ENCODE measurements at regions not wholly inside any gene's neighbourhood (a gene's known extent, or its start where the extent isn't known, plus 50 kb on each side); places are given as distances from the start of the nearest gene placed in this dataset.

- no peak overlapping the region for H3K4me2 ChIP-seq (ENCODE audit: low read length, poor library complexity, severe bottlenecking)
- peaks cover 10% of the 10 kb centered on the region for H3K9me3 ChIP-seq (ENCODE audit: control insufficient read depth, low read length)
- H3K4me3 ChIP-seq (ENCODE audit: insufficient read depth in 1 of 2, low read depth in 1 of 2, low read length in 2 of 2), result no peak overlapping the region
- no peak overlapping the region for H3K27ac ChIP-seq (ENCODE audit: low read length, poor library complexity, severe bottlenecking)
- H2BK12ac ChIP-seq (ENCODE audit: low read length in 2 of 2), result no peak overlapping the region
- H3K23ac ChIP-seq (ENCODE audit: low read length in 2 of 2), result no peak overlapping the region
- no peak overlapping the region for H2AFZ ChIP-seq (ENCODE audit: low read depth, low read length)
- H2BK120ac ChIP-seq (ENCODE audit: low read depth, low read length), result no peak overlapping the region
- H3K36me3 ChIP-seq (ENCODE audit: control insufficient read depth in 1 of 2, insufficient read depth in 2 of 2, low read depth in 1 of 2, low read length in 2 of 2), result no peaks in the 10 kb centered on the region
- peaks cover 2% of the 10 kb centered on the region for H3K4me1 ChIP-seq (ENCODE audit: control insufficient read depth, insufficient read depth, low read depth, low read length)
- no peak overlapping the region for H3K18ac ChIP-seq (ENCODE audit: low read depth in 1 of 2, low read length in 2 of 2)
- H2BK5ac ChIP-seq (ENCODE audit: low read depth, low read length, poor library complexity, severe bottlenecking), result no peak overlapping the region
- H3K79me1 ChIP-seq (replicated peaks; ENCODE audit: low read length, poor library complexity, severe bottlenecking), result no peaks in the 10 kb centered on the region
- no peak overlapping the region for H4K91ac ChIP-seq (ENCODE audit: low read length)
- no peak overlapping the region for H2AK5ac ChIP-seq (ENCODE audit: low read length, severe bottlenecking)
- no peak overlapping the region for H3K4ac ChIP-seq (ENCODE audit: low read depth in 1 of 2, low read length in 2 of 2)
- H4K8ac ChIP-seq (ENCODE audit: low read length), result no peak overlapping the region
- DNase-seq, result no peak
- WGBS, result 62% methylated on average over 6 of the region's 6 CpGs
- no peak overlapping the region for H3K14ac ChIP-seq (ENCODE audit: low read length in 2 of 2)
- no peak overlapping the region for H3K9ac ChIP-seq (ENCODE audit: low read length)
- H2BK15ac ChIP-seq (ENCODE audit: low read depth, poor library complexity, severe bottlenecking), result no peak overlapping the region
- H3K27me3 ChIP-seq (ENCODE audit: control insufficient read depth in 1 of 2, insufficient read depth in 1 of 2, low read length in 2 of 2), result peaks cover 57 to 92% of the 10 kb centered on the region in 2 experiments
These were observed 69.6 kb downstream of the UBIAD1 start for GRCh38 chr1:11342621-11343032.

- Histone ChIP-seq H3K23ac (ENCODE audit: low read length in 2 of 2) (no peak overlapping the region), H3K27ac (ENCODE audit: low read length, poor library complexity, severe bottlenecking) (no peak overlapping the region), H3K79me1 (replicated peaks; ENCODE audit: low read length, poor library complexity, severe bottlenecking) (no peaks in the 10 kb centered on the region), H3K36me3 (ENCODE audit: control insufficient read depth in 1 of 2, insufficient read depth in 2 of 2, low read depth in 1 of 2, low read length in 2 of 2) (no peaks in the 10 kb centered on the region), H3K9ac (ENCODE audit: low read length) (no peak overlapping the region), H3K4ac (ENCODE audit: low read depth in 1 of 2, low read length in 2 of 2) (no peak overlapping the region), H3K18ac (ENCODE audit: low read depth in 1 of 2, low read length in 2 of 2) (no peak overlapping the region), H2AK5ac (ENCODE audit: low read length, severe bottlenecking) (no peak overlapping the region), H2BK5ac (ENCODE audit: low read depth, low read length, poor library complexity, severe bottlenecking) (no peak overlapping the region), H2BK120ac (ENCODE audit: low read depth, low read length) (no peak overlapping the region), H2BK12ac (ENCODE audit: low read length in 2 of 2) (no peak overlapping the region), H3K4me3 (ENCODE audit: insufficient read depth in 1 of 2, low read depth in 1 of 2, low read length in 2 of 2) (no peak overlapping the region), H2AFZ (ENCODE audit: low read depth, low read length) (no peak overlapping the region), H3K4me1 (ENCODE audit: control insufficient read depth, insufficient read depth, low read depth, low read length) (no peaks in the 10 kb centered on the region), H3K27me3 (ENCODE audit: control insufficient read depth in 1 of 2, insufficient read depth in 1 of 2, low read length in 2 of 2) (peaks cover 36 to 72% of the 10 kb centered on the region in 2 experiments), H3K4me2 (ENCODE audit: low read length, poor library complexity, severe bottlenecking) (no peak overlapping the region), H3K9me3 (ENCODE audit: control insufficient read depth, low read length) (peaks cover 37% of the 10 kb centered on the region), H2BK15ac (ENCODE audit: low read depth, poor library complexity, severe bottlenecking) (no peak overlapping the region), H4K8ac (ENCODE audit: low read length) (no peak overlapping the region), H4K91ac (ENCODE audit: low read length) (no peak overlapping the region), H3K14ac (ENCODE audit: low read length in 2 of 2) (no peak overlapping the region)
- WGBS, result 81% methylated on average over 18 of the region's 19 CpGs
- DNase-seq, result no peak
These were observed 73.1 kb downstream of the UBIAD1 start for GRCh38 chr1:11345971-11346715.

GRCh38 chr1:11350265-11350664, 77.3 kb downstream of the UBIAD1 start:
- no peak overlapping the region for H3K18ac ChIP-seq (ENCODE audit: low read depth in 1 of 2, low read length in 2 of 2)
- no peak overlapping the region for H3K27ac ChIP-seq (ENCODE audit: low read length, poor library complexity, severe bottlenecking)
- WGBS, result 70% methylated on average over 13 of the region's 14 CpGs
- H3K4me3 ChIP-seq (ENCODE audit: insufficient read depth in 1 of 2, low read depth in 1 of 2, low read length in 2 of 2), result no peak overlapping the region
- H3K79me1 ChIP-seq (replicated peaks; ENCODE audit: low read length, poor library complexity, severe bottlenecking), result no peaks in the 10 kb centered on the region
- H3K4ac ChIP-seq (ENCODE audit: low read depth in 1 of 2, low read length in 2 of 2), result no peak overlapping the region
- H4K91ac ChIP-seq (ENCODE audit: low read length), result no peak overlapping the region
- no peak overlapping the region for H3K9ac ChIP-seq (ENCODE audit: low read length)
- H3K14ac ChIP-seq (ENCODE audit: low read length in 2 of 2), result no peak overlapping the region
- H3K9me3 ChIP-seq (ENCODE audit: control insufficient read depth, low read length), result peaks cover 55% of the 10 kb centered on the region
- H3K4me2 ChIP-seq (ENCODE audit: low read length, poor library complexity, severe bottlenecking), result no peak overlapping the region
- no peak for DNase-seq
- peaks cover 14 to 47% of the 10 kb centered on the region in 2 experiments for H3K27me3 ChIP-seq (ENCODE audit: control insufficient read depth in 1 of 2, insufficient read depth in 1 of 2, low read length in 2 of 2)
- no peak overlapping the region for H2BK15ac ChIP-seq (ENCODE audit: low read depth, poor library complexity, severe bottlenecking)
- no peak overlapping the region for H2BK120ac ChIP-seq (ENCODE audit: low read depth, low read length)
- H2BK12ac ChIP-seq (ENCODE audit: low read length in 2 of 2), result no peak overlapping the region
- H2AK5ac ChIP-seq (ENCODE audit: low read length, severe bottlenecking), result no peak overlapping the region
- H3K23ac ChIP-seq (ENCODE audit: low read length in 2 of 2), result no peak overlapping the region
- H2AFZ ChIP-seq (ENCODE audit: low read depth, low read length), result no peak overlapping the region
- H2BK5ac ChIP-seq (ENCODE audit: low read depth, low read length, poor library complexity, severe bottlenecking), result no peak overlapping the region
- H3K4me1 ChIP-seq (ENCODE audit: control insufficient read depth, insufficient read depth, low read depth, low read length), result no peaks in the 10 kb centered on the region
- H3K36me3 ChIP-seq (ENCODE audit: control insufficient read depth in 1 of 2, insufficient read depth in 2 of 2, low read depth in 1 of 2, low read length in 2 of 2), result no peaks in the 10 kb centered on the region
- no peak overlapping the region for H4K8ac ChIP-seq (ENCODE audit: low read length)

GRCh38 chr1:11352058-11352715, 79.2 kb downstream of the UBIAD1 start:
- H3K27me3 ChIP-seq (ENCODE audit: control insufficient read depth in 1 of 2, insufficient read depth in 1 of 2, low read length in 2 of 2), result peaks cover 17 to 45% of the 10 kb centered on the region in 2 experiments
- H2AK5ac ChIP-seq (ENCODE audit: low read length, severe bottlenecking), result no peak overlapping the region
- H3K18ac ChIP-seq (ENCODE audit: low read depth in 1 of 2, low read length in 2 of 2), result no peak overlapping the region
- H3K4ac ChIP-seq (ENCODE audit: low read depth in 1 of 2, low read length in 2 of 2), result no peak overlapping the region
- H3K9ac ChIP-seq (ENCODE audit: low read length), result no peak overlapping the region
- no peak for DNase-seq
- H2BK120ac ChIP-seq (ENCODE audit: low read depth, low read length), result no peak overlapping the region
- H4K8ac ChIP-seq (ENCODE audit: low read length), result no peak overlapping the region
- no peak overlapping the region for H4K91ac ChIP-seq (ENCODE audit: low read length)
- peaks cover 49% of the 10 kb centered on the region for H3K9me3 ChIP-seq (ENCODE audit: control insufficient read depth, low read length)
- 89% methylated on average over 12 of the region's 12 CpGs for WGBS
- no peak overlapping the region for H2BK5ac ChIP-seq (ENCODE audit: low read depth, low read length, poor library complexity, severe bottlenecking)
- H3K36me3 ChIP-seq (ENCODE audit: control insufficient read depth in 1 of 2, insufficient read depth in 2 of 2, low read depth in 1 of 2, low read length in 2 of 2), result no peaks in the 10 kb centered on the region
- H2BK15ac ChIP-seq (ENCODE audit: low read depth, poor library complexity, severe bottlenecking), result no peak overlapping the region
- H2AFZ ChIP-seq (ENCODE audit: low read depth, low read length), result no peak overlapping the region
- no peak overlapping the region for H3K4me2 ChIP-seq (ENCODE audit: low read length, poor library complexity, severe bottlenecking)
- H3K27ac ChIP-seq (ENCODE audit: low read length, poor library complexity, severe bottlenecking), result no peak overlapping the region
- H3K14ac ChIP-seq (ENCODE audit: low read length in 2 of 2), result no peak overlapping the region
- no peak overlapping the region for H3K23ac ChIP-seq (ENCODE audit: low read length in 2 of 2)
- no peaks in the 10 kb centered on the region for H3K79me1 ChIP-seq (replicated peaks; ENCODE audit: low read length, poor library complexity, severe bottlenecking)
- H3K4me3 ChIP-seq (ENCODE audit: insufficient read depth in 1 of 2, low read depth in 1 of 2, low read length in 2 of 2), result no peak overlapping the region
- no peaks in the 10 kb centered on the region for H3K4me1 ChIP-seq (ENCODE audit: control insufficient read depth, insufficient read depth, low read depth, low read length)
- H2BK12ac ChIP-seq (ENCODE audit: low read length in 2 of 2), result no peak overlapping the region
